ENCODE measurements at regions not wholly inside any gene's neighbourhood (a gene's known extent, or its start where the extent isn't known, plus 50 kb on each side); places are given as distances from the start of the nearest gene placed in this dataset.

- Histone ChIP-seq H3K4me1 (ENCODE audit: control insufficient read depth in 1 of 2, insufficient read depth in 2 of 2, low read length in 2 of 2) (no peaks in the 10 kb centered on the region), H3K79me2 (ENCODE audit: insufficient read depth, low read length) (no peaks in the 10 kb centered on the region), H3K9me2 (ENCODE audit: insufficient read depth) (no peaks in the 10 kb centered on the region), H3K9ac (ENCODE audit: low read length) (no peak overlapping the region), H4K20me1 (ENCODE audit: insufficient read depth) (no peaks in the 10 kb centered on the region), H3K4me3 (replicated peaks in 1 of 2; ENCODE audit: low read depth in 1 of 2, low read length in 2 of 2) (no peak overlapping the region), H2AFZ (ENCODE audit: low read depth, low read length, poor library complexity, severe bottlenecking) (no peak overlapping the region), H3K27me3 (ENCODE audit: insufficient read depth, low read length) (peaks cover 45% of the 10 kb centered on the region), H3K4me2 (ENCODE audit: low read length) (no peak overlapping the region), H3K36me3 (ENCODE audit: control insufficient read depth in 1 of 2, insufficient read depth in 2 of 2, low read length in 2 of 2) (no peaks in the 10 kb centered on the region), H3K27ac (ENCODE audit: low read depth, low read length) (no peak overlapping the region), H3K9me3 (ENCODE audit: control insufficient read depth in 1 of 2, insufficient read depth in 1 of 2, low read depth in 1 of 2, low read length in 2 of 2) (no peaks in the 10 kb centered on the region)
- RAD21 ChIA-PET (ENCODE audit: low non-redundant PET in 1 of 2, low total read pairs in 2 of 2, uncharacterized antibody in 2 of 2, unreplicated experiment in 2 of 2): no interaction called here
- ATAC-seq (no peak), DNase-seq (ENCODE audit: low read depth, low spot score) (no peak)
- TF ChIP-seq SP1 (IDR thresholded peaks at IDR 0.05; ENCODE audit: low read depth) (no peak), CBX3 (IDR thresholded peaks at IDR 0.05; ENCODE audit: low read depth) (no peak), REST (IDR thresholded peaks at IDR 0.05; ENCODE audit: low read depth) (no peak), ZNF274 (IDR thresholded peaks at IDR 0.05; ENCODE audit: low read depth, low read length) (no peak), TCF7L2 (IDR thresholded peaks at IDR 0.05; ENCODE audit: borderline replicate concordance, extremely low read depth, insufficient read depth, insufficient read length) (no peak)
- CTCF ChIA-PET: no interaction called here
- intact Hi-C loops (cut with micrococcal nuclease): no loop called here
- no TSS peak for BruUV-seq (replicated peaks)
- POLR2A ChIA-PET: no interaction called here
Measured at GRCh38 chr14:96660667-96661066, 136.5 kb upstream of the VRK1 start.

- no TSS peak for BruUV-seq (replicated peaks)
- no peak overlapping the region for H3K27ac ChIP-seq (ENCODE audit: low read depth, low read length)
- ATAC-seq: no peak
- H3K4me1 ChIP-seq (ENCODE audit: control insufficient read depth in 1 of 2, insufficient read depth in 2 of 2, low read length in 2 of 2): no peaks in the 10 kb centered on the region
- H3K9ac ChIP-seq (ENCODE audit: low read length): no peak overlapping the region
- no peak for DNase-seq (ENCODE audit: low read depth, low spot score)
- H4K20me1 ChIP-seq (ENCODE audit: insufficient read depth): no peaks in the 10 kb centered on the region
- H3K9me2 ChIP-seq (ENCODE audit: insufficient read depth): no peaks in the 10 kb centered on the region
- intact Hi-C loops (cut with micrococcal nuclease): no loop called here
- RAD21 ChIA-PET (ENCODE audit: low non-redundant PET in 1 of 2, low total read pairs in 2 of 2, uncharacterized antibody in 2 of 2, unreplicated experiment in 2 of 2): no interaction called here
- H3K4me2 ChIP-seq (ENCODE audit: low read length): no peak overlapping the region
- H3K9me3 ChIP-seq (ENCODE audit: control insufficient read depth in 1 of 2, insufficient read depth in 1 of 2, low read depth in 1 of 2, low read length in 2 of 2): no peaks in the 10 kb centered on the region
- no peak overlapping the region for H3K4me3 ChIP-seq (replicated peaks in 1 of 2; ENCODE audit: low read depth in 1 of 2, low read length in 2 of 2)
- H3K27me3 ChIP-seq (ENCODE audit: insufficient read depth, low read length): peaks cover 45% of the 10 kb centered on the region
- CTCF ChIA-PET: no interaction called here
- H3K79me2 ChIP-seq (ENCODE audit: insufficient read depth, low read length): no peaks in the 10 kb centered on the region
- no peak overlapping the region for H2AFZ ChIP-seq (ENCODE audit: low read depth, low read length, poor library complexity, severe bottlenecking)
- POLR2A ChIA-PET: no interaction called here
- H3K36me3 ChIP-seq (ENCODE audit: control insufficient read depth in 1 of 2, insufficient read depth in 2 of 2, low read length in 2 of 2): no peaks in the 10 kb centered on the region
- no peak for TF ChIP-seq EZH2phosphoT487 (IDR thresholded peaks at IDR 0.05; ENCODE audit: borderline replicate concordance)
- TF ChIP-seq ATF3 (IDR thresholded peaks at IDR 0.05): no peak
- TF ChIP-seq CBX3 (IDR thresholded peaks at IDR 0.05; ENCODE audit: low read depth): no peak
- no peak for TF ChIP-seq YY1 (IDR thresholded peaks at IDR 0.05; ENCODE audit: extremely low read depth, insufficient replicate concordance, low read depth, low read length)
- no peak for TF ChIP-seq ZBTB33 (IDR thresholded peaks at IDR 0.05; ENCODE audit: extremely low read depth, insufficient replicate concordance, low read length)
- TF ChIP-seq POLR2AphosphoS5 (IDR thresholded peaks at IDR 0.05; ENCODE audit: low read depth, low read length): no peak
- no peak for TF ChIP-seq JUND (IDR thresholded peaks at IDR 0.05)
- no peak for TF ChIP-seq CEBPB (IDR thresholded peaks at IDR 0.05; ENCODE audit: low read depth)
- TF ChIP-seq SP1 (IDR thresholded peaks at IDR 0.05; ENCODE audit: low read depth): no peak
Measured at GRCh38 chr14:96661244-96661969, 135.8 kb upstream of the VRK1 start.
